Upper lobe of left lung (tissue), 4 donors: ENCODE measurements at regions not wholly inside any gene's neighbourhood (a gene's known extent, or its start where the extent isn't known, plus 50 kb on each side); places are given as distances from the start of the nearest gene placed in this dataset.

Experiments used
- CTCF ChIP-seq, 6 experiments: fragments of 450-650 bp in 4 of 6; fragments of 200-600 bp in 2 of 6; sonication (generic) in 2 of 6; IDR thresholded peaks; one replicate each; pipeline ENCODE4 v1.5.1; 2016 to 2019; ENCODE audit warnings: antibody characterized with exemption in 6 of 6
- POLR2A ChIP-seq, 4 donors: fragments of 450-650 bp; IDR thresholded peaks; one replicate each; pipeline ENCODE4 v1.5.1; 2016 to 2017; ENCODE audit warnings: antibody characterized with exemption in 4 of 4, mild to moderate bottlenecking in 2 of 4

DNA sequence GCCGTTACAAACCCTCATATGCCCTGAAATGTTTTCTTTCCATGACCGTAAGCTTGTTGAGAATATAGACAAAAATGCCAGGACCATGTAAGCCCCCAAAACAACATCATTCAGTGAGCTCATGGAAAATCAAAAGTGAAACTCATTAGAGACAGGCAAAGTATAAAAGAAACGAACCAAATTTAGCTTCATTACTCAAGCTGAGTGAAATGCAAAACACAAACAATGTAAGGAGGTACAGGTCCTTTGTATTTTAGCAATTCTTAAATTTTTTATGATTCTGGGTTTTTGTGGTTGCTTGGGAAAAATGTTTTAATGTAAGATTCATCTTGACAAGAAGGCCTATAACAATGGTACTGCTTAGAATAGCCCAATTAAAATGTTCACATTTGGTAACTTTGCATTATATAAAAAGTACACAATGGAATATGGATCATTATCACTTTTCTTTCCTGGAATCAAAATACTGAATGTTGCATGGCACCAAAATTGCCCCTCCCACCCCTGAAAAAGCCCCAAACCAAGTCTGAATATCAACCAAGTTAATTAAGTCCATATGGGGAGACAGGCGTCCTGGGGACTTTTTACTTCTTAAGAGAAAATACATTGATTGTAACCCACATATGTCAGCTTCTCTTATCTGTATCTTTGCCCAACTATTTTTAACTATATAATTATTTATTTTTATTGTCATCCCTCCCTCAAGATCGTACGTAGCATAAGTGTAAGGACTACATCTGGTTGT is 247.7 kb upstream of the CDIN1 start:
- TF ChIP-seq CTCF (IDR thresholded peaks at IDR 0.05) (no peak), POLR2A (IDR thresholded peaks at IDR 0.05) (no peak)
